ENCODE measurements at regions not wholly inside any gene's neighbourhood (a gene's known extent, or its start where the extent isn't known, plus 50 kb on each side); places are given as distances from the start of the nearest gene placed in this dataset.

- TF ChIP-seq, protein P1, sequence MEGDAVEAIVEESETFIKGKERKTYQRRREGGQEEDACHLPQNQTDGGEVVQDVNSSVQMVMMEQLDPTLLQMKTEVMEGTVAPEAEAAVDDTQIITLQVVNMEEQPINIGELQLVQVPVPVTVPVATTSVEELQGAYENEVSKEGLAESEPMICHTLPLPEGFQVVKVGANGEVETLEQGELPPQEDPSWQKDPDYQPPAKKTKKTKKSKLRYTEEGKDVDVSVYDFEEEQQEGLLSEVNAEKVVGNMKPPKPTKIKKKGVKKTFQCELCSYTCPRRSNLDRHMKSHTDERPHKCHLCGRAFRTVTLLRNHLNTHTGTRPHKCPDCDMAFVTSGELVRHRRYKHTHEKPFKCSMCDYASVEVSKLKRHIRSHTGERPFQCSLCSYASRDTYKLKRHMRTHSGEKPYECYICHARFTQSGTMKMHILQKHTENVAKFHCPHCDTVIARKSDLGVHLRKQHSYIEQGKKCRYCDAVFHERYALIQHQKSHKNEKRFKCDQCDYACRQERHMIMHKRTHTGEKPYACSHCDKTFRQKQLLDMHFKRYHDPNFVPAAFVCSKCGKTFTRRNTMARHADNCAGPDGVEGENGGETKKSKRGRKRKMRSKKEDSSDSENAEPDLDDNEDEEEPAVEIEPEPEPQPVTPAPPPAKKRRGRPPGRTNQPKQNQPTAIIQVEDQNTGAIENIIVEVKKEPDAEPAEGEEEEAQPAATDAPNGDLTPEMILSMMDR (conservative IDR thresholded peaks at IDR 0.05; ENCODE audit: low read length): no peak
- TF ChIP-seq EZH2phosphoT487 (IDR thresholded peaks at IDR 0.05; ENCODE audit: borderline replicate concordance, low read depth, low read length): no peak
Measured at GRCh38 chr12:23133471-23133870, 508.5 kb downstream of the ETNK1 start.
